Adrenal gland (tissue), 5 donors: ENCODE measurements at regions not wholly inside any gene's neighbourhood (a gene's known extent, or its start where the extent isn't known, plus 50 kb on each side); places are given as distances from the start of the nearest gene placed in this dataset.

Experiments used
- CTCF ChIP-seq, 6 experiments: fragments of 450-650 bp in 4 of 6; fragments of 200-600 bp in 2 of 6; sonication (generic) in 1 of 6; IDR thresholded peaks; 1 replicate in 5 of 6; 2 replicates in 1 of 6; pipeline versions ENCODE4 v1.5.1 to v1.8.0; 2016 to 2021; ENCODE audit warnings: antibody characterized with exemption in 6 of 6, mild to moderate bottlenecking in 2 of 6, moderate library complexity in 1 of 6
- POLR2A ChIP-seq, 2 donors: fragments of 450-650 bp; IDR thresholded peaks; one replicate each; pipeline ENCODE4 v1.6.1; 2017; ENCODE audit warnings: antibody characterized with exemption in 2 of 2, mild to moderate bottlenecking in 2 of 2, moderate library complexity in 1 of 2
- donor health status: DM: no; HTN: no; CAD: no.

- TF ChIP-seq POLR2A (IDR thresholded peaks at IDR 0.05) = no peak
- no peak for TF ChIP-seq CTCF (IDR thresholded peaks at IDR 0.05)
Observed at GRCh38 chr1:221887758-221888157, 145.9 kb upstream of the DUSP10 start.
